ENCODE measurements at regions not wholly inside any gene's neighbourhood (a gene's known extent, or its start where the extent isn't known, plus 50 kb on each side); places are given as distances from the start of the nearest gene placed in this dataset.

DNA sequence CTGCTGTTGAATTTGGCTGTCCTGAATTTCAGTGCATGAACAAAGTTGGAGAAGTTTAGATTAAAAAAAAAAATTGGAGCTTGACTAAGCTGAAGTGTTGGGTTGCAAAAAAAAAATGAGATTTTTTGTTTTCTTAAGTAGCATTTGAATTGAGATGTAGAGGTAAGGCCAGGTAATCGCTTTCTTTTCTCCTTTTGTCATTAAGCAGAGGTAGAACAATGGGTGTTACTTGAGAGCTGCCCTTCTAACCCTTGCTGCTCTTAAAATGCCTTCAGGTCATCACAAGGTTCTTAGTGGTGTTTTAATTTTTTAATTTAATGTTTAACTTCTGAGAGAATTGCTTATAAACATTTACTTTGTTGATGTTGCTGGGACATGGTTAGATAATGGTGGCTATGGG, 84.1 kb upstream of the PRDM1 start:
- in situ Hi-C loops (cut with MboI; ENCODE audit: low sequenced_read_pairs, unreplicated experiment) = no loop called here
- TF ChIP-seq, protein P1, sequence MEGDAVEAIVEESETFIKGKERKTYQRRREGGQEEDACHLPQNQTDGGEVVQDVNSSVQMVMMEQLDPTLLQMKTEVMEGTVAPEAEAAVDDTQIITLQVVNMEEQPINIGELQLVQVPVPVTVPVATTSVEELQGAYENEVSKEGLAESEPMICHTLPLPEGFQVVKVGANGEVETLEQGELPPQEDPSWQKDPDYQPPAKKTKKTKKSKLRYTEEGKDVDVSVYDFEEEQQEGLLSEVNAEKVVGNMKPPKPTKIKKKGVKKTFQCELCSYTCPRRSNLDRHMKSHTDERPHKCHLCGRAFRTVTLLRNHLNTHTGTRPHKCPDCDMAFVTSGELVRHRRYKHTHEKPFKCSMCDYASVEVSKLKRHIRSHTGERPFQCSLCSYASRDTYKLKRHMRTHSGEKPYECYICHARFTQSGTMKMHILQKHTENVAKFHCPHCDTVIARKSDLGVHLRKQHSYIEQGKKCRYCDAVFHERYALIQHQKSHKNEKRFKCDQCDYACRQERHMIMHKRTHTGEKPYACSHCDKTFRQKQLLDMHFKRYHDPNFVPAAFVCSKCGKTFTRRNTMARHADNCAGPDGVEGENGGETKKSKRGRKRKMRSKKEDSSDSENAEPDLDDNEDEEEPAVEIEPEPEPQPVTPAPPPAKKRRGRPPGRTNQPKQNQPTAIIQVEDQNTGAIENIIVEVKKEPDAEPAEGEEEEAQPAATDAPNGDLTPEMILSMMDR (IDR thresholded peaks at IDR 0.05; ENCODE audit: borderline replicate concordance, control extremely low read depth, extremely low read depth, insufficient read depth, missing control alignments) = no peak

DNA sequence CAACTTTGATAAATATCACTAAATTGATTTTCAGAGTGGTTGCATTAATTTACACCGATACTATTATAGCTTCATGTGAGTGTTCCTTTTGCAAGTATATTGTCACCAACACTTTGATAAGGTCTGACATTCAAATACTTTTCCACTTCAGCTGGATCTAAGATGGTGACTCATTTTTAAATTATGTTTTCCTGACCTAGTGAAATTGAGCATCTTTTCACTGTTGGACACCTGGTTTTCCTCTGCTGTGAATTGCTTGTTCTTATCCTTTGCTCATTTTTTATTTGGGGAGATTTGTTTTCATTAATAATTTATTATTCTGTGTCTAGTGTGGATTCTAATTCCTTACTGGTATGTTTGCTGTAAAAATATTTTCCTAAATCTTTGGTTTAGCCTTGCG, 85.2 kb upstream of the PRDM1 start:
- in situ Hi-C loops (cut with MboI; ENCODE audit: low sequenced_read_pairs, unreplicated experiment) = no loop called here
- TF ChIP-seq, protein P1 (IDR thresholded peaks at IDR 0.05; ENCODE audit: borderline replicate concordance, control extremely low read depth, extremely low read depth, insufficient read depth, missing control alignments) = no peak
- DNase-seq (ENCODE audit: low spot score) = no peak

More for the DNA sequence above, 84.1 kb upstream of the PRDM1 start:
- no peak for DNase-seq (ENCODE audit: low spot score)

DNA sequence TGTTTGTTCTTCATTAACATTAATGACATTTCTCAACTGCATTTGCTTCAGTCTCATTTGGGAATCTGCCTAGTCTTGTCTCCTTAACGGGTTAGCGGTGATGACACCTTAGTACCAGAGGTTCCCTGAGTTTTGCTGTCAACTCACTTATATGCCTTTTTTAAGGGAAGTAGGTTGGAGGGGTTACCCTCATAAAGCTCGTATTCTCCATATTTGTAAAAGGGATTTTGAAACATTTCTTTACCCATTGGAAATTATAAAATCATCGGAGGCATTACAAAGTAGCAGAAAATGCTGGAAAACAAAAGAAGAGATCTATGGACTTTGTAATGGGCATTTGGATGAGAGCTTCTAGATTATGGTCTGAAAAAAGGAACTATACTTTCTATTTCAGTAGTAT, 88.7 kb upstream of the PRDM1 start:
- in situ Hi-C loops (cut with MboI; ENCODE audit: low sequenced_read_pairs, unreplicated experiment) = no loop called here
- DNase-seq (ENCODE audit: low spot score) = no peak
- TF ChIP-seq, protein P1 (IDR thresholded peaks at IDR 0.05; ENCODE audit: borderline replicate concordance, control extremely low read depth, extremely low read depth, insufficient read depth, missing control alignments) = no peak

DNA sequence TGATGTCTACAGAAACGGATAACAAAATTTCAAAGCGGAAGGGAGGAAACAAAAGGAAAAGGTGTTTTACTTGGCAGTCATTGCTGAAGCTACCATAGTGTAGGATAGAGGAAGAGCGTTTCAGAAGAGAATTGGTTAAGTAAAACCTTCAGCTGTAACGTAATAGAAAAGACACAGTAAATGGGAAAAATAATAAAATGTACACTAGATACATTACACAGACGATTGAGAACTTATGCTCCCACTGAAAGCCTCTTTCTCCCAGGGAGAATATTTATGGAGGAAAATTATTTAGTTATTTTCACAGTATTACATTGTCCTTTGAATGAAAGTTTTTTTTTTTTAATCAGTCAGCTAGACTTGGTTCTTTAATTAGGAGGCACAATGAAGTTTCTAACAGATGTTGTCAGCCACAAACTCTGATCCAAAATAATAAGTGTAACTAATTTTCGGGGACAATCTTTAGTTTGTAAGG, 90.7 kb upstream of the PRDM1 start:
- TF ChIP-seq, protein P1 (IDR thresholded peaks at IDR 0.05; ENCODE audit: borderline replicate concordance, control extremely low read depth, extremely low read depth, insufficient read depth, missing control alignments) = no peak
- DNase-seq (ENCODE audit: low spot score) = no peak
- in situ Hi-C loops (cut with MboI; ENCODE audit: low sequenced_read_pairs, unreplicated experiment) = no loop called here

DNA sequence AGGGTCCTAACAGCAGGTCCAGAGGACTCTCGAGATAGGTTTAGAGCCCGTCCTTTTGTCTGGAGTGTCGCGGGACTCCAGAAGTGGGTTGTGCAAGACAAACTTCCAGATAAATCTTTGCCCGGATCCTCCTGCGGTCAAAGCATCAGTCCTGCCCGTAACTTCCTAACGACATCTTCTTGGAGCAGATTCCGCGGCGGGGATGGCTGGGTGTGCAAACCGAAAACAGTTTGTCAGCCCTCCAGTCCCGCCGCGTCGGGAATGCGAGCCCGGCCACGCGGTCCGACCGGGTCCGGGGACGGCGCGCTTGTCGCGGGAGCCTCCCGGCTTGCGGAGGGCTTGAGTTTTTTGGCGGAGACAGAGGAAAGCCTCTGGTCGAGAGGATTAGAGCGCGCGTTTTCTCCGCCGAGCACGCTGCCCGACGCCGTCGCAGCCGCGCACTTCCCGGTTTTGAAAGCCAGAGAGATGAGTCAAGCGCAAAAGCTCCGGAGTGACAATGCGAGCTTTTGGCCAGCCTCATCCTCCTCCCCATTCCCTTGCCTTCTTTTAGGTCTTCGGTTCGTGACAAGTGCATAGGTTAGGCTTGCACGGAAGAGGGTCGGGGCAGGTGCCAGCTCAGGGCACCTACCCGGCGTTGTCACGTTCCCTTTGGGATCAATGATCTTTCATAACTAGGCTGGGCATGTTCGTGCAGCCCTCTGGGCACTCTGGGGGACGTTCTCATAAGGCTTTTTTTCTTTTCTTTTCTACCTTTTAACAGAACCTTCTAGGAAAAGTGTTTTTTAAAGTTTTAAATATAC, 91.3 kb upstream of the PRDM1 start:
- peak; percentile 50 for DNase-seq (ENCODE audit: low spot score)
- TF ChIP-seq, protein P1 (IDR thresholded peaks at IDR 0.05; ENCODE audit: borderline replicate concordance, control extremely low read depth, extremely low read depth, insufficient read depth, missing control alignments) = no peak
- in situ Hi-C loops (cut with MboI; ENCODE audit: low sequenced_read_pairs, unreplicated experiment) = no loop called here

DNA sequence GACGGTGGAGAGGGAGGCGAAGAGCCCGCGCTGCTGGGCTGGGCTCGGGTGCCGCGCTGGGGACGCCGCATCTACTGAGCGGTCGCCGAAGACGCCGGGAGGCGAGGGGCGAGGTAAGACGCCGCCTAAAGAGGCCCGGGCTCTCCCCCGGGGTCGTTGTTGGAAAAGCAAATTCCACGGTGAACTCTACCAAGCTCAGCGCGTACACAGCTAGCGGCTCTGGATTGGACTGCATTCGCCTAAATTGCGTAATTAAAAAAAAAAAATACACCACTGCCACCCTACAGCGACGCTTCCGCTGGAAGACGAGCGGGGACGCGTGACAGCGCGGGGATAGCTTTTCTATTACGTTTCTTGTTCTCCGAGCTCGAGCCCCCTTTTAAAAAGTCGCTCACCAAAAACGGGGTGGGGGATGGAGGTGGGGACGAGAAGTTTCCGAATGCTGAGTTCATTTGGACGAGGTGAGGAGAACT, 92.0 kb upstream of the PRDM1 start:
- TF ChIP-seq, protein P1 (IDR thresholded peaks at IDR 0.05; ENCODE audit: borderline replicate concordance, control extremely low read depth, extremely low read depth, insufficient read depth, missing control alignments) = no peak
- DNase-seq (ENCODE audit: low spot score) = peak; percentile 49
- in situ Hi-C loops (cut with MboI; ENCODE audit: low sequenced_read_pairs, unreplicated experiment) = no loop called here
